Neuron (in vitro differentiated cells): ENCODE measurements at regions not wholly inside any gene's neighbourhood (a gene's known extent, or its start where the extent isn't known, plus 50 kb on each side); places are given as distances from the start of the nearest gene placed in this dataset.
A peak's percentile ranks its signal among the peaks of the same experiment; 100 is the strongest.

Experiments used
- H2AFZ ChIP-seq: one replicate; pipeline ENCODE4 v1.6.1; 2013; ENCODE audit warnings: low read depth, mild to moderate bottlenecking, inconsistent platforms, low read length, moderate library complexity
- H3K27me3 ChIP-seq: one replicate; pipeline ENCODE4 v1.6.1; 2013; ENCODE audit warnings: low read length; ENCODE audit not compliant: insufficient read depth
- H3K36me3 ChIP-seq: one replicate; pipeline ENCODE4 v1.6.1; 2013; ENCODE audit warnings: low read length; ENCODE audit not compliant: insufficient read depth
- H3K4me1 ChIP-seq: one replicate; pipeline ENCODE4 v1.6.1; 2013; ENCODE audit warnings: low read length; ENCODE audit not compliant: insufficient read depth
- H3K4me3 ChIP-seq: 2 replicates; pipeline ENCODE4 v1.5.1; 2013; ENCODE audit warnings: mild to moderate bottlenecking, low read length, moderate library complexity
- H3K9me3 ChIP-seq: one replicate; pipeline ENCODE4 v1.6.1; 2013; ENCODE audit warnings: low read length

DNA sequence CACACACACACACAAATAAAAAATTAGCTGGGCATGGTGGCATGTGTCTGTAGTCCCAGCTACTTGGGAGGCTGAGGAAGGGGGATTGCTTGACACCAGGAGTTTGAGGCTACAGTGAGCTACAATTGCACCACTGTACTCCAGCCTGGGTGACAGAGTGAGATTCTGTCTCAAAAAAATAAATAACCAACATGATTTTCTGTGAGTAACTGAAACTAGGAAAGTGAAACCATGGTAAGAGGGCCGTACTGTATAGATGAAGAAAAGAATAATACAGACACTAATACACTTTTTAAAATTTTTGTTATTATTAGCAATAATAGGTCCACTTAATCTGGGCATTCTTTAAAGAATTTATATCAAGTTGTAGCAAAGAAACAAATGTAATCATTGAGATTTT lies 170.9 kb downstream of the HGF start:
- no peaks in the 10 kb centered on the region for H3K4me1 ChIP-seq
- no peaks in the 10 kb centered on the region for H3K36me3 ChIP-seq
- H3K9me3 ChIP-seq, result no peaks in the 10 kb centered on the region
- H3K4me3 ChIP-seq, result no peak overlapping the region
- H3K27me3 ChIP-seq, result no peaks in the 10 kb centered on the region
- no peak overlapping the region for H2AFZ ChIP-seq

DNA sequence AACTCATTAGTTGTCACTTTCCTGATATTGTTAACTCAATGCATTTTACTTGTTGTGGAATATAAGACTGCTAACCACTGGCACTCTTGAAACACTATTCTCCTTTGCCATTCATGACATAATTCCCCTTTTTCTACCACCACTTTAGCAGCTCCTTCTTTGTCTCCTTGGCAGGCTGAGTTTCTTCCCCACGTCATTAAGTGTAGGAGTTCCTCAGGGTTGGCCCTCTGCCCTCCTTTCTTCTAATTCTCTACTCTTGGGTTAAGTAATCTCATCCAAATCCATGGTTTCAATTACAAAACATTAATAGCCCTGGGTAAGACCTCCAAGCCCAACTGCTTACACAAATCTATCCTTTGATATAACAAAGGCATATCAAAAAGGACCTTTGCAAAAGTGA lies 175.1 kb downstream of the HGF start:
- Histone ChIP-seq H3K4me1 (no peaks in the 10 kb centered on the region), H3K9me3 (no peaks in the 10 kb centered on the region), H3K4me3 (no peak overlapping the region), H3K36me3 (no peaks in the 10 kb centered on the region), H3K27me3 (no peaks in the 10 kb centered on the region), H2AFZ (no peak overlapping the region)

DNA sequence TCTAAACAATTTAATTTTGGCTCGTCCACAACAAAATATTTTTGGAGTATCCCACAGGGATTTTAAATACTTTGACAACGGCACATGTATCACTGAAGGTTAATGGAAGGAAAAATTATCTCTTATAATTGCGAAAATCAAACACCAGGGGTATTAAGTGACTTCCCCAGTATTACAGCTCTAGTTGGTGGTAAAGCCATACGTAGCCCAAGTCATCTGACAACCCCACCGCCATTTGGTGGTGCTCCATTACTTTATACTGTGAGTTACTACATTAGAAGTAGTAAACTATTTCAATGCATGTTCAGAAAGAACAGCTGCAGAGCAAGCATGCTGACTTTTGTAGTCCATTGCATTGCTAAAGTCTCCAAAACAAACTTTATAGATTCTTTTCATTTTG lies 179.7 kb downstream of the HGF start:
- Histone ChIP-seq H2AFZ (no peak overlapping the region), H3K27me3 (no peaks in the 10 kb centered on the region), H3K4me1 (no peaks in the 10 kb centered on the region), H3K9me3 (no peaks in the 10 kb centered on the region), H3K36me3 (no peaks in the 10 kb centered on the region), H3K4me3 (no peak overlapping the region)

DNA sequence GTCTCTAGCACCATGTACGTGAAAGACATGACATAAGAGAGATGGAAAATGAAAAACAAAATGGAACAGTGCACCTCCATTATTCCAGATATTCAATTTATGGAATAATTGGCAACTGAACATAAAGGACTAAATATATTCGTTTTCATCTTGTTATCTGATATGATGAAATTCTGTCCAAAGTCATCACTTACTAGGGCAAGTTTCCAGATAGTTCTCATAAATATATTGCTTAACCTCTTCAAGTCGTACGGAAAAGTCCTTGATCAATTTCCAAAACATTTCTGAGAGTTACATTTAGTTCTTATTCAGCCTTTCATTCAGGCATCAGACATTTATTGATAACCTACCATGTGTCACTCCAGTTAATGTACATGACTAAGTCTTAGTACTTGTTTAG lies 185.2 kb downstream of the HGF start:
- no peak overlapping the region for H3K4me3 ChIP-seq

DNA sequence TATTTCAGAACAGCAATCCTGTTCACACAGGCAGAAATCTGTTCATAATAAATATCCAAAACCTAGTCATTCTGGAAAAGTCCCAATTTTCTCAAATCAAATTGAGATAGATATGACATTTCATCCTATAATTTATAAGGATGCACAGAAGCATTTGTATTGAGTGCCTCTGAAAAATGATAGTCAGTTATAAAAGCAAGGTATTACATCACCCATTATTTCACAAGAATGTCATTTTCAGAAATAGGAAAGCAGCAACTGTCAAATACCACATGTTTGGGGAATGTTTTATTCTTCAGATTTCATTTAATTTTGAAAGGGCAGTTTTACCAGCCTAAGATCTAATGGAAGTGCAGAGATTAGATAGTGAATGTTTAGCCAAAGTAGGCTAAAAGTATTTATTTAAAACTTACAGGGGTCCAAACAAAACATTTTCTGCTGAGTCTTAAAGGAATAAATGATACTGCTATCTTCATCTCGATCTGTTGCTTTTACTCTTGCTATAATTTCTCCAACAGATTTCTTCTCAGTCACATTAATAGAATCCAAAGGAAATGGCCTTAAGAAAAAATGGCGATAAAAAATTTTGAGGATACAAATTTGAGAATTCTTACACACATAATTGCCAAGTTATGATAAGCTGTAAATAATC lies 185.8 kb downstream of the HGF start:
- Histone ChIP-seq H3K9me3 (no peaks in the 10 kb centered on the region), H3K4me1 (no peaks in the 10 kb centered on the region), H3K36me3 (no peaks in the 10 kb centered on the region), H2AFZ (no peak overlapping the region), H3K27me3 (no peaks in the 10 kb centered on the region), H3K4me3 (no peak overlapping the region)

More for the DNA sequence above, 185.2 kb downstream of the HGF start:
- Histone ChIP-seq H3K27me3 (no peaks in the 10 kb centered on the region), H3K4me1 (no peaks in the 10 kb centered on the region), H2AFZ (no peak overlapping the region), H3K9me3 (no peaks in the 10 kb centered on the region), H3K36me3 (no peaks in the 10 kb centered on the region)

DNA sequence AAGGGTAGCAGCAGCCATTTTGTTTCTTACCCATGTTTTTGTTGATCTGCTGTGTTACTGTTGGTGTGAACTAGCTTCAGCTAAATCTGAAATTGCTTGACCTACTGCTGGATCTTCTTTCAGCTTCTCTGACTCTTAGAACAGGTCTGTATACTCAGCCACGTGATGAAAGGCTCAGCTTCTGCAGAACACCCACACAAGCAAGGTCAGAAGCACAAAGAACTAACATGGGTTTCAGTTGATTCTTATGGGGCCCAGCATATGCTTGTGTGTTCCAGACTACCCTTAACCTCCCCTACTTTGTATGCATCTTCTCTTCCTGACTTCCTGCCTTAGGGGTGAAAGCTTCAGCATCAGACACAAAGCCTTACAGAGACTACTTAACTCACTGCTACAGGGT lies 186.8 kb downstream of the HGF start:
- no peaks in the 10 kb centered on the region for H3K27me3 ChIP-seq
- H3K9me3 ChIP-seq, result no peaks in the 10 kb centered on the region
- no peaks in the 10 kb centered on the region for H3K4me1 ChIP-seq
- H2AFZ ChIP-seq, result no peak overlapping the region
- no peaks in the 10 kb centered on the region for H3K36me3 ChIP-seq
- no peak overlapping the region for H3K4me3 ChIP-seq

DNA sequence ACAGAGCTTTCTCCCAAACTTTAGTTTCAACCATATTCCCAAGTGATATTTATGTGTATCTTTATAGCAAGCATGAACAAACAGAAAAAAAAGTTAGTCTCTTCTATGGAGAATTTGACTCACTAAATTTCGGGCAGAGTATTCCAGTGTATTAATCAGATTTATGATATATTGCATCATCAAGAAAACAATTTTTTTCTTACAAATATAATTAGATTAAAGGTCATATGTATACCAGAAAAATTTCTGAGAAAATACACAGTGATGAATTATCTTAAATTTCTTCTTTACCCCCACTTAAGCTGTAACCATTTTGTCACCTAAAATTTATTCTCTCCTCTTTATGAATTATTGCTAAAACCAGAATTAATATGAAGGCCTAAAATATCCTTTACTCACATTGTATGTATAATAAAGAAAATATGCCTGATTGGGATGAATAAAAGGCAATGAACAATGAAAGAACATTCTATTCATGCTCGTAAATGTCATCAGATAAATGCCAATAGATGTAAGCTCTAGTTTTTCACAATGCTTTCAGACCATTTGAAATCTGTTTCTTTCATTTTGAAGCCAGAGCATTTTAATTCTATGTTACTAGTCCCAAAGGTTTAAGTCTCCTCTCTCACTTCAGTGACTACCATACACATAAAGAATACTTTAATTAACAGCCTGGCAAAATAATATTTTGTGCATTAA lies 192.1 kb downstream of the HGF start:
- no peaks in the 10 kb centered on the region for H3K36me3 ChIP-seq
- H3K27me3 ChIP-seq, result no peaks in the 10 kb centered on the region
- no peak overlapping the region for H2AFZ ChIP-seq
- no peaks in the 10 kb centered on the region for H3K4me1 ChIP-seq
- H3K9me3 ChIP-seq, result no peaks in the 10 kb centered on the region
- H3K4me3 ChIP-seq, result no peak overlapping the region

DNA sequence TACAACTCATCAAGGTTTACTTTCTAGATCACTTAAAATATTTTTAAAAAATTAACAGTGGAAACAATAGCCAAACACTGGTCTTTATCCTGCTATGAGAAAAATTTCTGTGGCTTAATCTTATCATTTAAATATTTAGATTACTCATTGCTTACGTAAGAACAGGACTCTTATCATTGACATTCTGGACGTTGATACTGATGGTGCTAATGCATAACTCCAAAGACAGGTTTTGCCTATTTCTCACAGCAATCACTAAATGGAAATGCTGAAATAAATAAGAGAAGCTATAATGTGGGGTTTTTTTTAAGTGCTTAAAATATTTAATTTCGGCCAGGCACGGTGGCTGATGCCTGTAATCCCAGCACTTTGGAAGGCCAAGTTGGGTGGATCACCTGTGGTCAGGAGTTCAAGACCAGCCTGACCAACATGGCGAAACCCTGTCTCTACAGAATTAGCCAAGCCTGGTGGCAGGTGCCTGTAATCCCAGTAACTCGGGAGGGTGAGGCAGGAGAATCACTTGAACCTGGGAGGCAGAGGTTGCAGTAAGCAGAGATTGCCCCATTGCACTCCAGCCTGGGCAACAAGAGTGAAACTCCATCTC lies 195.0 kb downstream of the HGF start:
- H3K9me3 ChIP-seq, result no peaks in the 10 kb centered on the region
- H3K27me3 ChIP-seq, result no peaks in the 10 kb centered on the region
- H3K4me3 ChIP-seq, result no peak overlapping the region
- H3K36me3 ChIP-seq, result no peaks in the 10 kb centered on the region
- H2AFZ ChIP-seq, result no peak overlapping the region
- no peaks in the 10 kb centered on the region for H3K4me1 ChIP-seq

DNA sequence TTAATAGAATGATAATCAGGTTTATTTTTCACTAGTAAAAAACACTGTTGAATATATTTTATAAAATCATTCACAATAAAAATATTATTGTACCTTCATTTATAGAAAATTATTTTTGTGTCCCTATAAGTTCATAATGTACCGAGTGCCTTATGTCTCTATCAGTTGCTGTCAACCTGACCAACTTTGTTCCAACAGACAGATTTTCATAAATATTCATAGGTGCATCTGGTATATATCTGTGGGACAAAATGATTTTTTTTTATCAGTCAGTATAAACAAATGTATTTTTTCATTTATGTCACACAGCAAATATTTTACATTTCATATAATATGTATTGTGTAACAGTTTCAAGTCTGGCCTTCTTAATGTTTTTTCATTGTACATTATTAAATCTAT lies 195.9 kb downstream of the HGF start:
- H2AFZ ChIP-seq, result no peak overlapping the region
- no peaks in the 10 kb centered on the region for H3K9me3 ChIP-seq
- H3K4me3 ChIP-seq, result no peak overlapping the region
- H3K27me3 ChIP-seq, result no peaks in the 10 kb centered on the region
- H3K36me3 ChIP-seq, result no peaks in the 10 kb centered on the region
- H3K4me1 ChIP-seq, result no peaks in the 10 kb centered on the region

DNA sequence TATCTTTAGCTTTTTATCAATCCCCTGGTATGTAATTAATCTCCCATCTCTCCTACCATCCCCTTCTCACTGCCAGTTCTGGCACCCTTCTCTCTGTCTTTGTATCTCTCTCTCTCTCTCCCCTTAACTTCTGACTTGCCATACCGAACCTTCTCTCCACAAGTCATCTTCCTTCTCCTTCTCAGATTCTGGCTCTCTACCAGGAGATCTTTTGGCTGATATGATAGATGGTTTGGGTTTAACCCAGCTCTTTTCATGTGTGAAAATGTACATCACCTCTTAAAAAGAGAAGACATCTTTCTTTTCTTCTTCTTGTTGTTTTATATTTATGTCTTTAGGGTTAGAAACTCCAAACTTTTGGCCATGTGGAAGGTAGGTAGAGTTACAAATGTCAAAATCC lies 196.7 kb downstream of the HGF start:
- no peaks in the 10 kb centered on the region for H3K9me3 ChIP-seq
- no peak overlapping the region for H3K4me3 ChIP-seq
- no peaks in the 10 kb centered on the region for H3K27me3 ChIP-seq
- no peaks in the 10 kb centered on the region for H3K4me1 ChIP-seq
- H3K36me3 ChIP-seq, result no peaks in the 10 kb centered on the region
- H2AFZ ChIP-seq, result no peak overlapping the region

DNA sequence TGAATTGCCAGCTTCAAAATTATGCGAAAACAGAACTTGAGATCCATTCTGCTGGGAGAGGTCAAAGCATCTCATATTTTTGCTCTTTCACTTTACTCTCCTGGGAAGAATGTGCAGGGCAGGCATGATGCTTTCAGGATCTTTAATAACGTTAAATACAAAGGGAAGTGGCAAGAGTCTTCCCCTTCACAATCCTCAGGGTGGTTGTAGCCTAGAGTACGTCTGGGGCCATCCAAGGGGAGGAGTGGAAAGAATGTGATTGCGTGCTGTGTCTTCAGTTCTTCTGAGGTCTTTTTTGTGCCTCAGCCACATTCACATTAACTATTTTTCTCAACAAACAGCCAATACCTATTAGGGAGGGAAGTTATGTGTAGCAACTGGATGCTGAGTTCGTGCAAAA lies 207.3 kb downstream of the HGF start:
- Histone ChIP-seq H3K9me3 (peaks cover 3% of the 10 kb centered on the region), H3K4me3 (no peak overlapping the region), H2AFZ (peak overlapping the region; percentile 39), H3K27me3 (no peaks in the 10 kb centered on the region), H3K36me3 (no peaks in the 10 kb centered on the region), H3K4me1 (peaks cover 13% of the 10 kb centered on the region)

DNA sequence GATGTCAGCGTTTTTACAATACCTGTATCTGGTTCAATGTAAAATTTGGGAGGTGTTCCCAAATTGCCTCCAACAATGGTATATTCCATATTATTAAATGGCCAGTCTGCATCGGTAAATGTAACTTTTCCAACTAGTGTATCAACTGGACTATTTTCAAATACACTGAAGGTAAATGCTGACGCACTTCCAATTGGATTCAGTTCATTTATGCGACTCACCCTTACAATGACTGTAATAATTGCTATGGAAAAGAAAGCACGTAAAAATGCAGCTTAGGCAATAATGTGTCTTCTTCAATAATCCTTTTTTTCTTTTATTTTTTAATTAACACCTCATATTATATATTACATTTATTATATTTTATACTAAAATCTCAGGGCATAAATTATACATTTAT lies 209.1 kb downstream of the HGF start:
- Histone ChIP-seq H3K36me3 (no peaks in the 10 kb centered on the region), H3K4me1 (peaks cover 13% of the 10 kb centered on the region), H3K4me3 (no peak overlapping the region), H2AFZ (no peak overlapping the region), H3K9me3 (no peaks in the 10 kb centered on the region), H3K27me3 (no peaks in the 10 kb centered on the region)

DNA sequence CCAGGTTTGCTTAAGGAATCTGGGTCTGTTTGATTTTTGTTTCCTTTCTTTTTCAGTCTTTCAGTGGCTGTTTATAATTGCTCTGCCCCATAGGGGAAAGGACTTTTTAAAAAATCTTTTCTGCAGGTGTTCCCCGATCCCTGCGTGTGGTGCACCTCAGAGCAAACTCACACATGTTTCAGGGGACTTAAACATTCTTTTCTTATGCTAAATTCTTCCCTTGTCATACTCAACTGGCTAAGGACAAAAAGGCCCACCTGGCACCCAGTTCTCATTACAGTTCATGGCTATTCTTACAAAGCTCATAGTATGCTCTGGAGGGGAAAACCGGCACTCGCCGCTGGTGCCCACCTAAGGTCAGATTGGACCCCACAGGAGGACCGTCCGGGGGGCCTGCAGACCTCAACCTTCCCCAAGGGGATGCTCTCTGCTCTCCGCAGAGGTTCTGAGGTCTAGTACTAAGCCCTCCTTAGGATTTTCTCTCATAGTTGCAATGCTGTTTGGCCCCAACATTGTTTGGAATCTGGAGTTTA lies 220.3 kb downstream of the HGF start:
- H3K27me3 ChIP-seq, result no peaks in the 10 kb centered on the region
- no peak overlapping the region for H2AFZ ChIP-seq
- no peak overlapping the region for H3K4me3 ChIP-seq
- no peaks in the 10 kb centered on the region for H3K9me3 ChIP-seq
- no peaks in the 10 kb centered on the region for H3K4me1 ChIP-seq
- H3K36me3 ChIP-seq, result no peaks in the 10 kb centered on the region
